ENCODE measurements at regions not wholly inside any gene's neighbourhood (a gene's known extent, or its start where the extent isn't known, plus 50 kb on each side); places are given as distances from the start of the nearest gene placed in this dataset.

DNA sequence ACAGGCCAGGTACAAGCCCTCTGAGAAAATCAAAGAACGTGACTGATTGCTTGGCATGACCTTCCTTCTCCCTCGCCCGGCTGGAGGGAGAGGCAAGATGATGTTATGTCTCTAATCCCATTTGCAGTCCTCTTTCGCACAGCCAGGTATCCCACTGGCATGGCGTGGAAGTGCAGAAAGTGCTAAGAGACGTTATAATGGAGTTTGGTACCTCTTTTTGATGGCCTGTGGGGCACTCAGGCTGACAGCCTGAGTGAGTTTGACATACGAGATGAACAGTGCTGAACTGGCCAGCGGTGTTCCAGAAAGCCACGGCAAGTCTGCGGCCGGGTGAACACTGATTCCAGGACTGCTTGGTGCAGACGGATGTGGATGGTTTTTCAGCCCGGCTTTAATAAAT is 241.6 kb downstream of the RAB11FIP2 start:
- TF ChIP-seq SMARCA5 (IDR thresholded peaks at IDR 0.05) (no peak), MEF2B (IDR thresholded peaks at IDR 0.05; ENCODE audit: partially characterized antibody, poor library complexity, severe bottlenecking) (no peak), POLR2A (IDR thresholded peaks at IDR 0.05; ENCODE audit: low read depth, low read length) (no peak)

Measured in GM12878 (cell line).